HG02798 (cell line): ENCODE measurements at regions not wholly inside any gene's neighbourhood (a gene's known extent, or its start where the extent isn't known, plus 50 kb on each side); places are given as distances from the start of the nearest gene placed in this dataset.
"Not testable (repeated sequence)": the region's sequence is repeated elsewhere in the genome, so short reads cannot be mapped to it uniquely, and the experiment has no call there.

Experiments used
- ATAC-seq: cut with Tn5 transposase; IDR thresholded peaks from one replicate; pipeline ENCODE4 v1.9.1; 2021; ENCODE audit warnings: mild to moderate bottlenecking; ENCODE audit not compliant: unreplicated experiment, poor library complexity

DNA sequence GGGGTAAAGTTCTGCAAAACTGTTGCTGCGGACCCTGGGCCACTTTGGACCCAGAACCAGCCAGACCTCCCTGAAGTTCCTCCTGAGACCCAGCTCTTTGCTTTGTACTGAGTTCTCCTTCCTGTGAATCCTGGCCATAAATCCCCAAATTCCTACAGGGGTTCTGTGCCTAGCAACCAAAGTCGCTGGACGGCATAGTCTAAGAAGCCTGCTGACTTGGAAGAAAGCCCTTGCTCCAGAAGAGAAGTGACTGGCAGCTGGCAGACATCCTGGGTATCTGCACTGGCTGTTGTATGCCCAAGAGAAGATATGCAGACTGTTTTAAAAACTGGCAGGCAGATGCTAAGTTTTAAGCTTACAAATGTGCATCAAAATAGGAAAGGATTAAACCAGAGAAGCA lies 99.9 kb upstream of the SLC24A4 start:
- no peak for ATAC-seq

DNA sequence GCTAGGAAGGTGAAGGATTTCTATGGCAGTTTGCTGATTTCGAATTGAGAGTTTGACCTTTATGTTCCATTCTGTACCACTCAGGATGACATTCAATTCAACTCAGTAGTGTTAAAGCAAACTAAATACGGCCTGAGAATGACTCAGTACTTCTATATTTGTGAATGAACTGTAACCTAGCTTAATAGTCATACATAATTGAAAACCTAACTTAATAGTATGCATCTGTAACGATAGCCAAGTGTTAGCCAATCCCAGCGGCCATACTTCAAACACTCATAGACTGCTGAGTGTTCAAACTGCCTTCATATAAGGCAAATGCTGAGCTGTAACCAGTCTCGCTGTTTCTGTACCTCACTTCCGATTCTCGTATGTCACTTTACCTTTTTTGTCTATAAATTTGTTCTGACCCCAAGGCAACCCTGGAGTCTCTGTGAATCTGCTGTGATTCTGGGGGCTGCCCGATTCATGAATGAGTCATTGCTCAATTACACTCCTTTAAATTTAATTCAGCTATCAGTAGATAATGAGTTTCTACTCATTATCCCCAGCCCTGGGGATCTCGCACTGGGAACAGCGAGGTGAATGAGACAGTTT lies 98.5 kb upstream of the SLC24A4 start:
- no peak for ATAC-seq

- ATAC-seq: no peak
Measured at GRCh38 chr14:92225731-92226130, 97.2 kb upstream of the SLC24A4 start.

DNA sequence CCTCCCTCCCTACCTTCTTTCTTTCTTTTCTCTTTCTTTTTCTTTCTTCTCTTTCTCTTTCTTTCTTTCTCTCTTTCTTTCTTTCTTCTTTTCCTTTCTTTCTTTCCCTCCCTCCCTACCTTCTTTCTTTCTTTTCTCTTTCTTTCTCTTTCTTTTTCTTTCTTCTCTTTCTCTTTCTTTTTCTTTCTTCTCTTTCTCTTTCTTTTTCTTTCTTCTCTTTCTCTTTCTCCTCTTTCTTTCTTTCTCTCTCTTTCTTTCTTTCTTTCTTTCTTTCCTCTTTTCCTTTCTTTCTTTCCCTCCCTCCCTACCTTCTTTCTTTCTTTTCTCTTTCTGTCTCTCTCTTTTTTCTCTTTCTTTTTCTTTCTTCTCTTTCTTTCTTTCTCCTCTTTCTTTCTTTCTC lies 96.8 kb upstream of the SLC24A4 start:
- not testable (repeated sequence) for ATAC-seq

DNA sequence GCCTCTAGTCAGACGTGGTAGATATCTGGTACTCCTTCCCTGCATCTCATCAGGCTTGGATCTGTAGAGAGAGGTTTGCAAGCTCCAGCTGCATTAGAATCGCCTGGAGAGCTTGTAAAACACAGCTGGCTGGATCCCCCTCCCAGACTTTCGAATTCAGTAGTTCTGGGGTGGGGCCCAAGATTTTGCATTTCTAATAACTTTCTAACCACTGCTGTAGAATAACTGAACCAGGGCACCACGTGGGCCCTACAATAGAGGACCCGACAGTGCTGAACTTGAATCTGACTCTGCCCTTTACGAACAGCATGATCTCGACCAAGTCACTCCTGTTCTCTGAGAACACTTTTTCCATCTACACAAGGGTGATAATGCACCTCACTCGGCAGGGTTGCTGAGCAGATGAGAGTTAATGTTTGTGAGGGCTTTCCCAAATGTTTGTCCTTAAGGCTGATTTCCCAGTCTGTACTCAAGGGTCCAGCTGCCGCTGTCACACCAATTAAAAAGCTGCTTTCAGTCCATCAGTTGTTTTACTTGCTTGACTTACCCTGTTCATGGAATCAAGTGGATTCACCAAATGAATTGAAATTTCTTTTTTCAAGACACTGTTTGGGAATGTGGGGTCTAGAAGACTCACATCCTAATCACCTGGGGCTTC lies 86.6 kb upstream of the SLC24A4 start:
- ATAC-seq: no peak

- ATAC-seq: no peak
Measured at GRCh38 chr14:92240658-92241057, 82.3 kb upstream of the SLC24A4 start.

GRCh38 chr14:92241966-92242595 lies 80.9 kb upstream of the SLC24A4 start:
- no peak for ATAC-seq

DNA sequence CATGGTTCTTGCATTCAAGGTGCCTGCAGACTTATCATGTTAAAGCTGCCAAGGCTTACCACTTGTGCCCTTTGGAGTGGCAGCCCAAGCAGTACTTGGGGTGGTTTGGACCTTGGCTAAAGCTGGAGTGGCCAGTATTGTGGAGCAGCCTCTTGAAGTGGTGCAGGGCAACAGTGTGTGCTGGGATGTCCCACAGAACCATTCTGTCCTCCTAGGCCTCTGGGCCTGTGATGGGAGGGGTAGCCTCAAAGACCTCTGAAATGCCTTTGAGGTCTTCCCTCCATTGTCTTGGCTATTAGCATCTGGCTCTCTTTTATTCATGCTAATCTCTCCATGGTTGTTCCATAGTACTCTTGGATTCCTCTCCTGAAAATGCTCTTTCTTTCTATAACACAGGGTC lies 78.2 kb upstream of the SLC24A4 start:
- ATAC-seq: no peak

DNA sequence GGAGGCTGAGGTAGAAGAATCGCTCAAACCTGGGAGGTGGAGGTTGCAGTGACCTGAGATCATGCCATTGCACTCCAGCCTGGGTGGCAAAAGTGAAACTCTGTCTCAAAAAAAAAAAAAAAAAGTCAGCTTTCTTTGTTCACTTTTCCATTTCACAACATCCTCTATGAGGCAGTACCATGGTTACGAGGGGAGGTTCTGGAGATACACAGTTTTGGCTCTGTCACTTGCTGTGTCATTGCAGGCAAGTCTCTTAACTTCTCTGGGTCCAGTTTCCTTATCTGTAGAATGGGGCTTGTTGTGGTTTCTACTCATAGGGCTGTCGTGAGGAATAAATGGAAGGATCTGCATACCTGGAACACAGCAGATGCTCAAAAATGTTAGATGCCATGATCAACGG lies 75.6 kb upstream of the SLC24A4 start:
- no peak for ATAC-seq

- no peak for ATAC-seq
Measured at GRCh38 chr14:92247947-92248346, 75.0 kb upstream of the SLC24A4 start.

DNA sequence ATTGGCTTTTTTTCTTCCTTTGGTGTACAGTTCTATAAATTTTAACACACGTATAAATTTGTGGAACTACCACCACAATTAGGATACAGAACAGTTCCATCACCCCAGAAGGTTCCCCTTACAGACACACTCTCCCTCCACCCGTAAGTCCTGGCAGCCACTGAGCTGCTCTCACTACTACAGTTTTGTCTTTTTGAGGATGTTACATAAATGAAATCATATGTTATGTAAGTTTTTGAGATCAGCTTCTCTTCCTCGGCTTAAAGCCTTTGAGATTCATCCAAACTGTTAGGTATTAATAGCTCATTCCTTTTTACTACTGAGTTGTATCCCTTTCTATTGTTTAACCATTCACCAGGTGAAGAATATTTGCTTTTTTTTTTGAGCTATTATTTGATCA lies 74.3 kb upstream of the SLC24A4 start:
- ATAC-seq: no peak

DNA sequence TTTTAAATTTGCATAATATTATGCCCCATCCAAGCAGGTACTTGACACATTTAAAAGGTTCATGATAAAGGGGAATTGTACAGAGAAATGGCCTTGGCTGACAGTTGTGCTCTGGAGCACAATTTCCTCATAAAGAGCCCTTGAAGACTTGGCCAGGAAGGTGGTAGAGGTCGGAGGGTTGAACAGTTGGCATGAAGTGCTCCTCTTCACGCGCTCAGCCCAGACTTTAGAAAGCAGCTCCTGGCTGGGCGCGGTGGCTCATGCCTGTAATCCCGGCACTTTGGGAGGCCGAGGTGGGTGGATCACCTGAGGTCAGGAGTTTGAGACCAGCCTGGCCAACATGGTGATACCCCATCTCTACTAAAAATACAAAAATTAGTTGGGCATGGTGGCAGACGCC lies 72.6 kb upstream of the SLC24A4 start:
- ATAC-seq: not testable (repeated sequence)

DNA sequence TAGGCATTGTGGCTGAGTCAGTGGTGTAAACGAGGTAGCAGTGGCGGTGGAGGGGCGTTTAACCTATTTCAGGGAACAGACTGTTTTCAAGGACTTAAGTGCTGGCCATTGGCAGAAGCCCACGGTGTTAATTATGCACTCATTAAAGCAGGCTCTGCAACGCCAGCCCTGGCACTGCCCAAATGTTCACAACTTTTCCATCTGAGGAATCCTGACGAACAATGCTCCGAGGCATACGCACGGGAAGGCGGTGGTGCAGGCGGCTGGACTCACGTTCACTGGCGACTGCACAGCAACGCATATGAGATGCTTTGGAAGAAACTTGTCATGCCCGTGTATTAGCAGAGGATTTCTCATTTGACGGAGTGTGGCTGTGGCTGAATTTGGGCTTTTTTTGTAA lies 70.6 kb upstream of the SLC24A4 start:
- ATAC-seq: no peak

- ATAC-seq: no peak
Measured at GRCh38 chr14:92253381-92253894, 69.5 kb upstream of the SLC24A4 start.

GRCh38 chr14:92254786-92255185 lies 68.2 kb upstream of the SLC24A4 start:
- ATAC-seq: no peak

DNA sequence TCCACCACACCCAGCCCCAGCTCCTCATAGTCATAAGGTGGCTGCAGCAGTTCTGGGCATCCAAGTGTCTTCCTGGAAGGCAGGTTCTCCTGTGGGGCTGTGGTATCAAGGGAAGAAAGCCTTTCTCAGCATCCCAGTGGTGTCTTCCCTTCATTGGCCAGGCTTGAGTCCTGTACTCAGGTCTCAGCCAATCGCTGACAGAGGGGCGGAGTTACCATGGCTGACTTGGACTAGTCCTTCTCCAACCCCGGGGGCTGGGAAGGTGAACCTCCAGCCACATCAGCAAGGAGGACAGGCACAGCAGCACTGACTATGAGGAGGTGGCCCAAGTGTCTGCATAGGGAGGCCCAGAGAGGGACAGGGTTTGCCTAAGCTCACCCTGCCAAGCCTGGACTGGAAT lies 64.0 kb upstream of the SLC24A4 start:
- ATAC-seq: no peak

GRCh38 chr14:92259613-92260357 lies 63.2 kb upstream of the SLC24A4 start:
- peak; percentile 87 for ATAC-seq

DNA sequence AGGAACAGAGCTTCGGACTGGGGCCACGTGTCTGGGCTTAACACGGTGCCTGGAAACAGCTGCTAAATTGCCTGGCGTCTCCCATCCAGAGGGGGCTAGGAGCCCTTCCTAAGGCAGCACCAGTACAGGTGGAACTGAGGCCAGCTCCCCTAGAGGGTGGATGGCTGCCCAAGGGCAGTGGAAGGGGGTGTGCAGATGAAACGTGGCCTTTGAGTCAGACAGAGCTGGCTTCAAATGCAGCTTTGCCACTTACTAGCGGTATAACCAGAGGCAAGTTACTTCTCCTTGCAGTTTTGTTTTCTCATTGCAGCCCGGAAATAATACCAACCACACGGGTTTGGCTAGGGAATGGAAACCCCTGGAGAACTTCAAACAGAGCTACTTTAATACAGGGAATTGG lies 59.3 kb upstream of the SLC24A4 start:
- no peak for ATAC-seq

GRCh38 chr14:92264195-92264594 lies 58.8 kb upstream of the SLC24A4 start:
- ATAC-seq: no peak

- ATAC-seq: no peak
Measured at GRCh38 chr14:92266216-92266615, 56.7 kb upstream of the SLC24A4 start.
